ENCODE measurements at regions not wholly inside any gene's neighbourhood (a gene's known extent, or its start where the extent isn't known, plus 50 kb on each side); places are given as distances from the start of the nearest gene placed in this dataset.

DNA sequence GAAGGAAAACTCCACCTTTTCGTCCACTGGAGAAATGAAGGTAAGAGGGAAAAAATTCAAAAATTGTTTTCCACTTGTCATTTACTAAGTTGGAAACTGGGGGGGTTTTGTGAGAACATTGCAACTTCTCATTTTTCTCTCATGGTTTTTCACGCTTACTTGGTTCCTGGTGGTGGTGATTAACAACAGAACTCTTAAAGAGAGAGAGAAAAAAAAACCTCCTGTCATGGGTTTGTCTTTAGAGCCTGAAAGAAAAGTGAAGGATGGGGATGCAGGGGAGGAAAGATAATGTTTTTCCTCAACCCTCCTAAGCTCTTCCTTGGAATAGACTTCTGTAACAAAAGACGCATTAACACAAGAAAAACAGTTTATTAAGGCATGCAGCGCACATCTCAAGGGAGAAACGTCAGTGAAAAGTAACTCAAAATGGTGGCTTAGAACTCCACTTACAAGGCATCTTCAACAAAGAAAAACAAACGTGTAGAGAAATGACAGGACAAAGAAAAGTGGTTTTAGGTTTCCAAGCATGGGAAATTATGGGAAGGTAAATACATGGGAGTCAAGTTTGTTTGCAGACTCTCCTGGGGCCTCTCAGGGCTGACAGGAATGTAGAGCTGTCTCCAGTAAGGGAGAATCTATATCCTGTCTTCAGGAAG lies 81.9 kb upstream of the ATF7IP start:
- H3K9me3 ChIP-seq, result peaks cover 3% of the 10 kb centered on the region
- DNase-seq (no peak), ATAC-seq (no peak)
- no peaks in the 10 kb centered on the region for H3K4me1 ChIP-seq
- WGBS, 3 donors, result 46 to 55% (median 48%) methylated on average over 6 of the region's 6 CpGs
- TF ChIP-seq, protein P1, sequence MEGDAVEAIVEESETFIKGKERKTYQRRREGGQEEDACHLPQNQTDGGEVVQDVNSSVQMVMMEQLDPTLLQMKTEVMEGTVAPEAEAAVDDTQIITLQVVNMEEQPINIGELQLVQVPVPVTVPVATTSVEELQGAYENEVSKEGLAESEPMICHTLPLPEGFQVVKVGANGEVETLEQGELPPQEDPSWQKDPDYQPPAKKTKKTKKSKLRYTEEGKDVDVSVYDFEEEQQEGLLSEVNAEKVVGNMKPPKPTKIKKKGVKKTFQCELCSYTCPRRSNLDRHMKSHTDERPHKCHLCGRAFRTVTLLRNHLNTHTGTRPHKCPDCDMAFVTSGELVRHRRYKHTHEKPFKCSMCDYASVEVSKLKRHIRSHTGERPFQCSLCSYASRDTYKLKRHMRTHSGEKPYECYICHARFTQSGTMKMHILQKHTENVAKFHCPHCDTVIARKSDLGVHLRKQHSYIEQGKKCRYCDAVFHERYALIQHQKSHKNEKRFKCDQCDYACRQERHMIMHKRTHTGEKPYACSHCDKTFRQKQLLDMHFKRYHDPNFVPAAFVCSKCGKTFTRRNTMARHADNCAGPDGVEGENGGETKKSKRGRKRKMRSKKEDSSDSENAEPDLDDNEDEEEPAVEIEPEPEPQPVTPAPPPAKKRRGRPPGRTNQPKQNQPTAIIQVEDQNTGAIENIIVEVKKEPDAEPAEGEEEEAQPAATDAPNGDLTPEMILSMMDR (IDR thresholded peaks at IDR 0.05), result no peak
- H3K4me3 ChIP-seq, result no peak overlapping the region
- intact Hi-C loops (cut with DNase I), result no loop called here
- H3K27me3 ChIP-seq (ENCODE audit: insufficient read depth in 3 of 3, low read length in 2 of 3), result no peaks in the 10 kb centered on the region
- no peak overlapping the region for H3K27ac ChIP-seq
- H3K36me3 ChIP-seq (ENCODE audit: insufficient read depth in 1 of 2, low read depth in 1 of 2), result no peaks in the 10 kb centered on the region

DNA sequence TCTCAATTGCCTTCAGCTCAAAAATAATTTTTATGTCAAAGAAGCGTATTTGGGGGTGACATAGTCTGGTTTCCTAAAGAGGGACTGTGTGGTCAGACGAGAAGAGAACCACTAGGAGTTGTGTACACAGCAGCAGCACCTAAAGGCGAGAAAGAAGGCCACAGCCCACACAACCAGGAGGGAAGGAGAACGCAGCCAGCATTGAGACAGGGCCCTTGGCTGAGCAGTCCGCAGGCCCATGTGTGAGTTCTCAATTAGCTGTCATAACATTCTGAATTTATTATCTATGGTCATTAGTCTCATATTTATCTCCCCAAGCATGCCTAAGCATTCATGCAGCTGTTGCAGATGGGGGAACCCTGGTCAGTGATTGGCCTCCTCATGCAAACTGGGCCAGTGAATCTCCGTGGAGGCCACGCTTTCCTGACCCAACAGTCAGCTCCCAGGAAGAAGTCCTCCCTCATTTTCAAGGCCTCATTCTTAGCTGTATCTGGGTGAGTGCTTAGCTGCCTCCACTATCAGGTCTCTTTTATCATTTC lies 81.2 kb upstream of the ATF7IP start:
- TF ChIP-seq, protein P1 (IDR thresholded peaks at IDR 0.05), result no peak
- Histone ChIP-seq H3K27me3 (ENCODE audit: insufficient read depth in 3 of 3, low read length in 2 of 3) (no peaks in the 10 kb centered on the region), H3K4me1 (no peaks in the 10 kb centered on the region), H3K4me3 (no peak overlapping the region), H3K27ac (no peak overlapping the region), H3K9me3 (peaks cover 3% of the 10 kb centered on the region), H3K36me3 (ENCODE audit: insufficient read depth in 1 of 2, low read depth in 1 of 2) (no peaks in the 10 kb centered on the region)
- intact Hi-C loops (cut with DNase I), result no loop called here
- DNase-seq (no peak), ATAC-seq (no peak)
- WGBS, 3 donors, result 30 to 48% (median 32%) methylated on average over 7 of the region's 7 CpGs

DNA sequence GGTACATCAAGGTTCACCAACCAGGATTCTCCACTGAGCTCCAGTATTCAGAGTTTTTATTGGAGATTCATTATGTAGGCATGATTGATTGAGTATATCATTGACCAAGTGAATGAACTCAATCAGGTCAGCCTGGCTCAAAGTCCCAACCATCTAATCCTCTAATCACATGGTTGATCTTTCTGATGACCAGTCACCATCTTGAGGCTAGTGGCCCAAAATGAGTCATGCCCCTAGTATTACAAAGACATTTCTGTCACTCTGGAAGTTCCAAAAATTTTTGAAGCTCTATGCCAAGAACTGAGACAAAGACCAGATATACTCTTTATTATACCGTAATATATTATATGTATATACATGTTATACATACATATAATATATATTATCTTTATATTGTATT lies 75.9 kb upstream of the ATF7IP start:
- H3K4me3 ChIP-seq, result no peak overlapping the region
- no peaks in the 10 kb centered on the region for H3K27me3 ChIP-seq (ENCODE audit: insufficient read depth in 3 of 3, low read length in 2 of 3)
- H3K4me1 ChIP-seq, result no peaks in the 10 kb centered on the region
- ATAC-seq (no peak), DNase-seq (no peak)
- H3K9me3 ChIP-seq, result peaks cover 3% of the 10 kb centered on the region
- 40 to 98% (median 95%) methylated on average over 1 of the region's 1 CpG for WGBS, 3 donors
- H3K27ac ChIP-seq, result no peak overlapping the region
- TF ChIP-seq, protein P1 (IDR thresholded peaks at IDR 0.05), result no peak
- intact Hi-C loops (cut with DNase I), result no loop called here
- H3K36me3 ChIP-seq (ENCODE audit: insufficient read depth in 1 of 2, low read depth in 1 of 2), result no peaks in the 10 kb centered on the region

DNA sequence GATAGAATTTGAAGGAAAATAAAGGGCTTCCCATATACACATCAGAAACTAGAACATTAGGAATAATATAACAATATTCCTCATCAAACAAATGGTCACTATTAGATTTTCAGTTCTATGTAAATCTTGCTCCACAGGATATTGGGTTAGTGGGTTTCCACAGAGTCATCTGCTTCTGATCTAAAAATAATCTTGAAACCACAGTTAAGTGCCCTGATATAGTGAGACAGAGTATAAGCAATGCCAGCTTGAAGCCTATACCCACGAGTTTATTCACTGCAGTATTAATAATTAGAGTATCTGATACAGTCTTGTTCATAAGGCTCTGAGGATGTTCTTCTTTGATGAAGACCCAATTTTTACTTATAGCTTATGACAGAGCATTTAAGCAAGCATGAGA lies 74.5 kb upstream of the ATF7IP start:
- DNase-seq (no peak), ATAC-seq (no peak)
- TF ChIP-seq, protein P1 (IDR thresholded peaks at IDR 0.05), result no peak
- Histone ChIP-seq H3K9me3 (no peaks in the 10 kb centered on the region), H3K27ac (no peak overlapping the region), H3K36me3 (ENCODE audit: insufficient read depth in 1 of 2, low read depth in 1 of 2) (no peaks in the 10 kb centered on the region), H3K27me3 (ENCODE audit: insufficient read depth in 3 of 3, low read length in 2 of 3) (no peaks in the 10 kb centered on the region), H3K4me3 (no peak overlapping the region), H3K4me1 (no peaks in the 10 kb centered on the region)
- WGBS, 3 donors, result 46 to 75% (median 71%) methylated on average over 1 of the region's 1 CpG
- intact Hi-C loops (cut with DNase I), result no loop called here

DNA sequence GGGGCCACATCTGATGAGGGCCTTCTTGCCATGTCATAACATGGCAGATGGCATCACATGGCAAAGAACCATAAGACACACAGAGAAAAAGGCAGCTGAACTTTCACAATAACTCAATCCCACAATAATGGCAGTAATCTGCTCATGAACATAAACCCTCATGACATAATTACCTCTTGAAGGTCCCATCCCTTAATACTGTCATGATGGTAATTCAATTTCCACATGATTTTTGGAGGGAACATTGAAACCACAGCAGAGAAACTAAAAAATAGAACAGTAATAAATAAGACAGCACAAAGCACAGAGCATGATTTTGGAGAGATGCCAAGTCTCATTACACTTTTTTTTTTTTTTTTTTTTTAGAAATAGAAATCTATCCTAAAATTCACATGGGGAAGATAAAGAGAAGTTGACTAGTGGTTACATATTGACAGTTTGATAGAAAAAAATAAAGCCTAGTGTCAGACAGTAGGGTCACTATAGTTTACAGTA lies 61.8 kb upstream of the ATF7IP start:
- no peaks in the 10 kb centered on the region for H3K36me3 ChIP-seq (ENCODE audit: insufficient read depth in 1 of 2, low read depth in 1 of 2)
- TF ChIP-seq, protein P1 (IDR thresholded peaks at IDR 0.05), result no peak
- intact Hi-C loops (cut with DNase I), result no loop called here
- DNase-seq (no peak), ATAC-seq (no peak)
- H3K4me3 ChIP-seq, result no peak overlapping the region
- peaks cover 8% of the 10 kb centered on the region for H3K9me3 ChIP-seq
- H3K4me1 ChIP-seq, result no peaks in the 10 kb centered on the region
- no peak overlapping the region for H3K27ac ChIP-seq
- no peaks in the 10 kb centered on the region for H3K27me3 ChIP-seq (ENCODE audit: insufficient read depth in 3 of 3, low read length in 2 of 3)
